ENCODE measurements at regions not wholly inside any gene's neighbourhood (a gene's known extent, or its start where the extent isn't known, plus 50 kb on each side); places are given as distances from the start of the nearest gene placed in this dataset.
"Not testable (repeated sequence)": the region's sequence is repeated elsewhere in the genome, so short reads cannot be mapped to it uniquely, and the experiment has no call there.

DNA sequence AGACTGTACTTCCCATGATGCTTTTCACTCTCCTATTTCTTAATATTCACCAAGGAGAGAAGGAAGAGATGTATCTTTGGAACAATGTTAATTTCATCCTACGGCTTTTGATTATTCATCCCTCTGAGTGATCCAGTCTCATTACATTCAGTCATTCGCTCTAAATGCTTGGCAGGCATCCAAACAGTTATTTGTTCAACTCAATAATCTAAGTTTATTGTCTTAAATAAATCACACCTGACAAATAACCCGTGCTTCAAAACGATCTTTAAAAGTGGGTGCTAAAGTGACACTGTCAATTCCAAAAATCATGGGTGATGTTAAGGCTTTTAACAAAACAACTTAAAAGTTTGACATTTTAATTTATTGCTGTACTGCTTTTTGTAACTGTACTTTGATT is 233.1 kb downstream of the RASEF start:
- no peak overlapping the region for H3K4me3 ChIP-seq (ENCODE audit: low read length)
- DNase-seq (ENCODE audit: low read depth, low spot score) = no peak

- no peak overlapping the region for H3K4me3 ChIP-seq (ENCODE audit: low read length)
- DNase-seq (ENCODE audit: low read depth, low spot score) = no peak
These were observed 197.4 kb downstream of the RASEF start for GRCh38 chr9:82865524-82865923.

DNA sequence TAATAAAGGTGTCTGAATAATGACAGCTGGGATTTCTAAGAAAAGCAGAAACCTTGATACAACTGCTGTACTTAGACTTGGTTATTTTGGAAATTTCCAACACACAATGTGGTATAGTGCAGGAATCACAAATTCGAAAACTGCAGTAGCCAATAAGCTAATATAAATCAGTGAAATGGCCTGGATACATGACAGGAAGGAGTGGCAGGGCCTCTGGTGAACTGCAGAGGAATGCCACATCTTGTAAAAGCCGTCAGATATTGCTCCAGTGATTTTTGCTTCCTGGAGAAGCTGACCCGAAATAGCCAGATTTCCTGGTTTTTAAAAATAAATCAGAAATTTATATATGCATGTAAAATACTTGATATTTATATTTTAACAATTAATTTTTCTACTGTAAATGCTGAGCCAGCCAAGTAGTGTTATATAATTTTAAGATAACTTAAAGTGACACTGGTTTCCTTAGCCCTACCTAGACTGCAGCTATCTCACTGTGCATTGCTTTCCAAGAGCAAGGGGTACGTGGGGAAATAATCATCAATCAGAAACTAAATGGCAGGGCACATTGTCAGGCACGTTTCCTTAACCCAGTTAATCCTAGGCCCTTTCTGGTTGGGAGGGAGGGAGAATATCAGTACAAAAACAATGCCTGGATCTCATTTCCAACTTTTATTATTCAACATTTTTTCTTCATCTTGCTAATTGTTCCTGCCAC is 182.4 kb downstream of the RASEF start:
- H3K4me3 ChIP-seq (ENCODE audit: low read length) = no peak overlapping the region
- no peak for DNase-seq (ENCODE audit: low read depth, low spot score)

DNA sequence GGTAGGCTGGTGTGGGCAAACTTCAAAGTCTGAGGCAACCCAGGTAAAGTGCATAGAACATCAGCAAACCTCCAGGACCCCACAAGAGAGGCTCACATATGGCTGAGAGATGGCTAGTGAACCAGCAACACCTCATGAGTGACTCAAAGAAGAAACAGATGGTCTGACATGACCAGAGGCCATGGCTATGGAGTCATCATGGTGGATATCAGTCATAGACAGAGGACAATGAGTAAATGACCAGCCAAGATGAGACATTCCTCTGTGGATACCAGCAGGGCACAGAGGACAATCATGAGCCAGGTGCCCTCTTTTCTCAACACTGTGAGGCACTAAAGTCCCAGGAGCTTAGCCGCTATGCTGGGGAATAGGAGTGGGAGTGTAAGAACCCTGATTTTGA is 180.8 kb downstream of the RASEF start:
- H3K4me3 ChIP-seq (ENCODE audit: low read length) = no peak overlapping the region
- DNase-seq (ENCODE audit: low read depth, low spot score) = no peak

DNA sequence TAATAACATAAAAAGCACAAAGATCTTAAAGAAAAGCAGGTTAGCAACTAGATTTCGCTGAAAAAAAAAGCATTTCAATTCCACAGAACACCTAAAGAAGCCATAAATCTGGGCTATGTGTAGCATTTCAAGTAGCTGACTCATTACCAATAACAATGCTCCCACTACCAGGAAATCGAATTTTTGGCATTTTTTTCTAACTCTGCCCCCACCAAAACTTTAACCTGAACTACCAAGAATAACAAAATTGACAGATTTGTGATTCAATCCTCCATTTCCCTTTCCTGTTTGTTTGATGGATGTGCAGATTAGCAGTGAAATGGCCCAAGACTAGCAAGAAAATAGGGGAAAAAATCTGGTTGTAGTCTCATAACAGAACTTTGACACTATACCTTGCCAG is 180.2 kb downstream of the RASEF start:
- no peak overlapping the region for H3K4me3 ChIP-seq (ENCODE audit: low read length)
- DNase-seq (ENCODE audit: low read depth, low spot score) = no peak

- no peak overlapping the region for H3K4me3 ChIP-seq (ENCODE audit: low read length)
These were observed 179.5 kb downstream of the RASEF start for GRCh38 chr9:82883436-82883835.

GRCh38 chr9:82883974-82884373 is 179.0 kb downstream of the RASEF start:
- not testable (repeated sequence) for DNase-seq (ENCODE audit: low read depth, low spot score); H3K4me3 ChIP-seq (ENCODE audit: low read length)

More at GRCh38 chr9:82883436-82883835, 179.5 kb downstream of the RASEF start:
- DNase-seq (ENCODE audit: low read depth, low spot score) = no peak

GRCh38 chr9:82890401-82890800 is 172.5 kb downstream of the RASEF start:
- no peak for DNase-seq (ENCODE audit: low read depth, low spot score)
- H3K4me3 ChIP-seq (ENCODE audit: low read length) = no peak overlapping the region

DNA sequence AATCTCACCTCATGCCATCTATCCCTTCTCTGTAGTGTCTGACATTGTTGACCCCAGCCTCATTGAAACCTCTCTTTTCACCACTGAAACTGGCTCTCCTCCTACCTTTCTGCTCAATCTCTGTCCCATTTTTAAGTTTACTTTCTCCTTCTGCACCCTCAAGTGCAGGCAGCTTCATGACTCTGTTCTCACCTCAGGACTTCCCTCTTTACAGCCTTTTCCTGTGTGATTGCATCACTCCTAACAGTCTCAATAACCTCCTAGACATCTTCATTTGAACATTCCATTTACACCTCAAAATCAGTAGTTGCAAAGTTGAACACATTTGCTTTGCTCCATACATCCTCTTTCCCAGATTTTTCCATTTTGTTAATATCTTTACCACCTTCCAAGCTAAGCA is 172.1 kb downstream of the RASEF start:
- H3K4me3 ChIP-seq (ENCODE audit: low read length) = no peak overlapping the region
- no peak for DNase-seq (ENCODE audit: low read depth, low spot score)

GRCh38 chr9:82891321-82891720 is 171.6 kb downstream of the RASEF start:
- no peak overlapping the region for H3K4me3 ChIP-seq (ENCODE audit: low read length)
- DNase-seq (ENCODE audit: low read depth, low spot score) = no peak

DNA sequence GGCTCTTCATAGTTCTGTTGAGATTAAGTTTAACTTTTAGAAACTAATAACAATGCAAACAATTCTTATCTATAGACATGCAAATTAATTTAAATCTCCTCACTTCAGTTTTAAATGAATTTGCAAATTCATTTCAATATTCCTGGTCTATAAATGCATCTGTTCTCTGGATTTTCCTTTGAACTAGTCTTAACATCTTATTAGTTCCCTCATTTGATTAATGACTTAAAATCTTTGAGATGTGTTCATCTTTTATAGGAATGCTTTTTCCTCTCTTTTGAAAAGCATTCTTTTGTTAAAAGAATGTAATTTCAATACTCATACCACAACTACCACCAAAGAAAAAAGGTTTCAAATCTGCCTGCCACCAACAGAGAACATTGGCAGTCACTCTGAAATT is 169.4 kb downstream of the RASEF start:
- no peak for DNase-seq (ENCODE audit: low read depth, low spot score)

DNA sequence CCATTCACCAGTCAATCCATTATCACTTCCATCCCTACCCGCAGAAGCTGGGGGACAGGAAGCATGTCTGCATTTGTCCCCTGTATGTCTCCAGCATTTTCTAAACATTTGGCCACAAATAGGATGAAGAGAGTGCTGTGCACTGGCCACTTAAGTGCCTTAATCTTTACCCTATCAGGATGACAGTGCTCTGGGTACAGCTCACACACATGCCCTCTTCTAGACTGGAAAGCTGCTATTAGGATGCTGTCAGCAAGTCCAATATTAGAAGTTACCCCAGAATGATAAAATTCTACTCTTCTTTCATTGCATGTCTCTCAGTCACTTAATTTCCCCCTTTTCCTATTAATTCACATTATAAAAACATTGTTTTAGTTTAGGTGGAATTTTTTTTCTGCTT is 168.4 kb downstream of the RASEF start:
- no peak overlapping the region for H3K4me3 ChIP-seq (ENCODE audit: low read length)
- DNase-seq (ENCODE audit: low read depth, low spot score) = no peak

More for the DNA sequence above, 169.4 kb downstream of the RASEF start:
- H3K4me3 ChIP-seq (ENCODE audit: low read length) = no peak overlapping the region

- H3K4me3 ChIP-seq (ENCODE audit: low read length) = no peak overlapping the region
- no peak for DNase-seq (ENCODE audit: low read depth, low spot score)
These were observed 167.8 kb downstream of the RASEF start for GRCh38 chr9:82894961-82895821.

DNA sequence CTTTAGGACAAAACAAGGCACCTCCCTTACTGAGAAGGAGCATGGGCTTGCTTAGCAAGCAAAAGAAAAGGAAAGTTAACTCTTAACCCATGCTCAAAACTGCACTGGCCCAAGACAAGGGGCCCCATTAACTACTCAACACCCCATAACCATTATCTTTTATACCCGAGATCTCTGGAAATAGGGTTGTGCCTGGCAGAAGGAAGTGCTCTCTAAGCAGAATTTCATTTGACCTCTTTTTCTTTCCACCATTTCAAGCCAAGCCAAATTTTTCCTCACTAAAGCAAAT is 167.2 kb downstream of the RASEF start:
- no peak for DNase-seq (ENCODE audit: low read depth, low spot score)
- no peak overlapping the region for H3K4me3 ChIP-seq (ENCODE audit: low read length)

DNA sequence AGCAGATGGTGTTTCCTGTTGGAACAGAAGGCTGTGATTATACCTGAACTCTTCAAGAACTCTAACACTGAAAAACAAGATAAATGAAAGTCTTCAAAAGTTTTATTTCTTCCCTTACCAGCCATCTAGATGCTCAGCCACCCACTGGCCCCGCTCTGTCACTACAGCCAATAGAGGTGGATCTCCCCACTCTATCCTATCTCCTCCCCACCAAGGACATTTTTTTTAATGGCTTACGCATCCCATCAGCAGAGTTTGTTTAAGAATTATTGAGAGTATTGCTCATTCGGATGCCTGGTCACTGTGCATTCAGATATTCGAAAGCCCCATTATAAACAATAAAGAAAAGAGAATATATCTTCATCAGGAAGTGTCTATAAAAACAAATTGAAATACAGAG is 159.4 kb downstream of the RASEF start:
- DNase-seq (ENCODE audit: low read depth, low spot score) = peak; percentile 14

GRCh38 chr9:82911996-82912395 is 150.9 kb downstream of the RASEF start:
- no peak overlapping the region for H3K4me3 ChIP-seq (ENCODE audit: low read length)
- no peak for DNase-seq (ENCODE audit: low read depth, low spot score)

More for the DNA sequence above, 159.4 kb downstream of the RASEF start:
- no peak overlapping the region for H3K4me3 ChIP-seq (ENCODE audit: low read length)

DNA sequence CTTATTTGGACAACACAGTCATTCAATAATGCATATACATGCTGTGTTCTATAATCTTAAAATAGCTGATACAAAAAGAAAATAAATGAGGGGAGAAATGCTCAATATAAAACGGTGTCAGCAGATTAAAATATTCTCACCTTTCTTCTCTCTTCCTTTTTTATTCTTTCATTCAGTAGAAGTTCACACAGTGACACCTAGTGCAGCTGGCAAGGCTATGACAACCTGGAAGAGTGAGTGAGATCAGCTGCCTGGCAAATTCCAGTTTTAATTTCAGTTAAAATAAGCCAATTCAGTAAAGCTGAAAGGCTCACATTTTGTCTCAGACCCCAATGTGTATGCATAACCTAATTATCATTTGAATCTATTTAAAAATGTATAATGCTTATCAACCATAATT is 150.3 kb downstream of the RASEF start:
- DNase-seq (ENCODE audit: low read depth, low spot score) = no peak
- H3K4me3 ChIP-seq (ENCODE audit: low read length) = no peak overlapping the region

- DNase-seq (ENCODE audit: low read depth, low spot score); H3K4me3 ChIP-seq (ENCODE audit: low read length): not testable (repeated sequence)
These were observed 146.7 kb downstream of the RASEF start for GRCh38 chr9:82916238-82916637.

DNA sequence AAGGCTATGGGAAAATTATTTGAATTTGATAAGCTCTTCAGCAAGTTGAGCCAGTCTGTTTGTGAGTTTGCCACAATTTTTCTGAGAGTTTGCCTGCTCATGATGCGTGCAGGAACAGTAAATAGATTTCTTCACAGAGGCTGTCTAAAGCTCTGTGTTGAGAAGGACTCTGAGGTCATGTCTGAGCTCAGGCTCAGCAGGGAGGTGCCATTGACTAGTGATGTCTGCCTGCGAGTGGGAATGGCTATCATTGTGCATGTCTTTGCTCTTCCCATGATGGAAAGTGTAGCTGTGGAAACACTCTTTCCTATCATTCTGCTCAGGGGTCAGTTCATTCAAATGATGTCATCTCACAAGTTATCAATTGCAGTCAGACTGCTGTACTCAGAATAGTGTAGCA is 142.8 kb downstream of the RASEF start:
- no peak for DNase-seq (ENCODE audit: low read depth, low spot score)
- H3K4me3 ChIP-seq (ENCODE audit: low read length) = no peak overlapping the region

GRCh38 chr9:82922686-82923085 is 140.3 kb downstream of the RASEF start:
- no peak overlapping the region for H3K4me3 ChIP-seq (ENCODE audit: low read length)
- no peak for DNase-seq (ENCODE audit: low read depth, low spot score)

All from Jurkat, Clone E6-1 (cell line).